Mesendoderm (in vitro differentiated cells): ENCODE measurements at regions not wholly inside any gene's neighbourhood (a gene's known extent, or its start where the extent isn't known, plus 50 kb on each side); places are given as distances from the start of the nearest gene placed in this dataset.
A peak's percentile ranks its signal among the peaks of the same experiment; 100 is the strongest.
"Not testable (repeated sequence)": the region's sequence is repeated elsewhere in the genome, so short reads cannot be mapped to it uniquely, and the experiment has no call there.

Experiments
- DNase-seq: peaks from one replicate; pipeline ENCODE4 v3.0.0; 2013
- H2AK5ac ChIP-seq: 2 replicates; pipeline ENCODE4 v1.6.1; 2013; ENCODE audit warnings: low read length, inconsistent platforms
- H2BK120ac ChIP-seq: 2 replicates; pipeline ENCODE4 v1.6.1; 2013; ENCODE audit warnings: low read depth, mild to moderate bottlenecking, low read length, moderate library complexity, mixed read lengths
- H2BK15ac ChIP-seq: replicated peaks from 2 replicates; pipeline ENCODE4 v1.6.1; 2013; ENCODE audit warnings: low read depth, mild to moderate bottlenecking, moderate library complexity
- H2BK5ac ChIP-seq: 2 replicates; pipeline ENCODE4 v1.6.1; 2013; ENCODE audit warnings: low read length, inconsistent platforms
- H3K18ac ChIP-seq: 2 replicates; pipeline ENCODE4 v1.6.1; 2013; ENCODE audit warnings: mild to moderate bottlenecking, low read length, mixed read lengths
- H3K23ac ChIP-seq: one replicate; pipeline ENCODE4 v1.6.1; 2013; ENCODE audit warnings: low read length
- H3K27ac ChIP-seq: 2 replicates; pipeline ENCODE4 v1.5.1; 2013; ENCODE audit warnings: low read depth, mild to moderate bottlenecking, inconsistent platforms, low read length, moderate library complexity
- H3K27me3 ChIP-seq: 2 replicates; pipeline ENCODE4 v1.6.1; 2013; ENCODE audit warnings: low read length, control low read depth, mild to moderate bottlenecking, inconsistent platforms; ENCODE audit not compliant: insufficient read depth, poor library complexity
- H3K36me3 ChIP-seq: 2 replicates; pipeline ENCODE4 v1.6.1; 2013; ENCODE audit warnings: low read length, inconsistent platforms; ENCODE audit not compliant: control insufficient read depth, insufficient read depth
- H3K4ac ChIP-seq: one replicate; pipeline ENCODE4 v1.6.1; 2013; ENCODE audit warnings: low read depth, mild to moderate bottlenecking, low read length, moderate library complexity
- H3K4me1 ChIP-seq: 2 replicates; pipeline ENCODE4 v1.6.1; 2013; ENCODE audit warnings: low read depth, low read length, inconsistent platforms; ENCODE audit not compliant: control insufficient read depth
- H3K4me2 ChIP-seq: 2 replicates; pipeline ENCODE4 v1.6.1; 2013; ENCODE audit warnings: low read length
- H3K4me3 ChIP-seq: 2 replicates; pipeline ENCODE4 v1.5.1; 2013; ENCODE audit warnings: mild to moderate bottlenecking, low read length
- H3K56ac ChIP-seq: one replicate; pipeline ENCODE4 v1.6.1; 2013; ENCODE audit warnings: low read length
- H3K79me1 ChIP-seq: 2 replicates; pipeline ENCODE4 v1.6.1; 2013; ENCODE audit warnings: low read length, inconsistent platforms
- H3K79me2 ChIP-seq: 2 replicates; pipeline ENCODE4 v1.6.1; 2013; ENCODE audit warnings: mild to moderate bottlenecking, low read length; ENCODE audit not compliant: control insufficient read depth, insufficient read depth
- H3K9ac ChIP-seq: 2 replicates; pipeline ENCODE4 v1.6.1; 2013; ENCODE audit warnings: low read length, inconsistent platforms
- H4K5ac ChIP-seq: one replicate; pipeline ENCODE4 v1.6.1; 2013; ENCODE audit warnings: low read length
- H4K8ac ChIP-seq: one replicate; pipeline ENCODE4 v1.6.1; 2013; ENCODE audit warnings: low read depth, mild to moderate bottlenecking, control low read depth, low read length, moderate library complexity
- WGBS: extraction: QIAGEN DNeasy Blood & Tissue Kit; methylation state at CpG from one replicate; pipeline ENCODE4 v1.1.7; 2013; ENCODE audit warnings: low lambda C conversion rate, missing lambda C conversion rate; ENCODE audit not compliant: insufficient coverage; ENCODE audit errors: extremely low coverage; 5-methylcytosine and 5-hydroxymethylcytosine counted together

- H3K79me1 ChIP-seq, H2BK120ac ChIP-seq, H3K36me3 ChIP-seq, H4K8ac ChIP-seq, H2BK5ac ChIP-seq, H3K4me3 ChIP-seq, H3K4ac ChIP-seq, H3K79me2 ChIP-seq, H3K27ac ChIP-seq, H3K56ac ChIP-seq, H2AK5ac ChIP-seq, H3K18ac ChIP-seq, H3K27me3 ChIP-seq, H3K9ac ChIP-seq, H2BK15ac ChIP-seq, H3K4me1 ChIP-seq, DNase-seq, H4K5ac ChIP-seq, H3K23ac ChIP-seq, H3K4me2 ChIP-seq: not testable (repeated sequence)
- WGBS: no CpG with 5 or more reads among the region's 19 CpGs
Observed at GRCh38 chr3:103531327-103531726, 1096.5 kb downstream of the ZPLD1 start.

- no peaks in the 10 kb centered on the region for H3K79me2 ChIP-seq
- no peak overlapping the region for H3K4me3 ChIP-seq
- no peaks in the 10 kb centered on the region for H3K36me3 ChIP-seq
- no peak for DNase-seq
- H4K8ac ChIP-seq: no peak overlapping the region
- H3K9ac ChIP-seq: no peak overlapping the region
- no peak overlapping the region for H2BK120ac ChIP-seq
- no peak overlapping the region for H3K27ac ChIP-seq
- H2AK5ac ChIP-seq: no peak overlapping the region
- H3K23ac ChIP-seq: no peak overlapping the region
- no peaks in the 10 kb centered on the region for H3K4me1 ChIP-seq
- no peak overlapping the region for H3K4ac ChIP-seq
- no peak overlapping the region for H3K18ac ChIP-seq
- no peak overlapping the region for H2BK15ac ChIP-seq
- H4K5ac ChIP-seq: no peak overlapping the region
- H3K4me2 ChIP-seq: no peak overlapping the region
- no peaks in the 10 kb centered on the region for H3K27me3 ChIP-seq
- WGBS: no CpG with 5 or more reads among the region's 4 CpGs
- no peak overlapping the region for H2BK5ac ChIP-seq
- no peaks in the 10 kb centered on the region for H3K79me1 ChIP-seq
- H3K56ac ChIP-seq: no peak overlapping the region
Observed at GRCh38 chr3:103532986-103533385, 1098.2 kb downstream of the ZPLD1 start.

DNA sequence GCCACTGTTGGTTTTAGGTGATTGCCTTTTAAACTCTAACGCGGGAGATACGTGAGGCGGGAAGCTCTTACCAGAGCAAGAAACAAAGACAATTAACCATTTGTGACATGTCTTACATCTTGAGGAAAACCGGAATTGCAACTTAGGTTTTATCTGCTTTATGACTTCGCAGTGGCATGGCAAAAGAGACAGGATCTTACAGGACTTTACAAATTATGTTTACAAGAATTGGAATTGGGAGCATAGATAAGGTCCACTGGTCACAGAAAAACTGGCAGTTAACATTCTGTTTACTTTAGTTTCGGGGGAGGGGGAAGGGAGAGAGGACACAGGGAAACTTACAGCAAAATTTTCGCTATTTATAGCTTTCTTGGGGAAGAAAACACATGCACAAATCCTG lies 1119.6 kb downstream of the ZPLD1 start:
- no peak overlapping the region for H2BK15ac ChIP-seq
- no peak overlapping the region for H3K23ac ChIP-seq

DNA sequence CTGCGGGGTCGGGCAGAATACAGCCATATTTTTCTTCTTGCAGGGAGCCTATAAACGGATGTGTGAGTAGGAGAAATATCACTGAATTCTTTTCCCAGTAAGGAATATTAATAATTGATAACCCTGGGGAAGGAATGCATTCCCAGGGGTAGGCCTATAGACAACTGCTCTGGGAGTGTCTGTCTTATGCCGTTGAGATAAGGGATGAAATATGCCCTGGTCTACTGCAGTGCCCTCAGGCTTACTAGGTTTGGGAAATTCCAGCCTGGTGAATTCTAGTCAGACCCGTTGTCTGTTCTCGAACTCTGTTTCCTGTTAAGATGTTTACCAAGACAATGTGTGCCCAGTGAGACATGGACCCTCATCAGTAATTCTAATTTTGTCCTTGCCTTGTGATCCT lies 1129.3 kb downstream of the ZPLD1 start:
- not testable (repeated sequence) for H3K4me2 ChIP-seq, H3K27me3 ChIP-seq, H4K5ac ChIP-seq, H3K23ac ChIP-seq, H3K4ac ChIP-seq, H2AK5ac ChIP-seq, H2BK15ac ChIP-seq, H4K8ac ChIP-seq, H3K36me3 ChIP-seq, H3K18ac ChIP-seq, DNase-seq, H3K79me2 ChIP-seq, H3K27ac ChIP-seq, H3K79me1 ChIP-seq, H2BK5ac ChIP-seq, H3K9ac ChIP-seq, H2BK120ac ChIP-seq, H3K56ac ChIP-seq, H3K4me1 ChIP-seq, H3K4me3 ChIP-seq
- no CpG with 5 or more reads among the region's 6 CpGs for WGBS

More for the DNA sequence above, 1119.6 kb downstream of the ZPLD1 start:
- Histone ChIP-seq H4K5ac (no peak overlapping the region), H3K27me3 (no peaks in the 10 kb centered on the region), H3K4me1 (no peaks in the 10 kb centered on the region), H3K4me2 (no peak overlapping the region), H2AK5ac (no peak overlapping the region), H3K27ac (no peak overlapping the region), H4K8ac (no peak overlapping the region), H3K56ac (peak overlapping the region; percentile 2), H2BK5ac (no peak overlapping the region), H3K79me1 (no peaks in the 10 kb centered on the region), H3K4me3 (no peak overlapping the region), H3K9ac (no peak overlapping the region), H3K79me2 (no peaks in the 10 kb centered on the region), H3K18ac (no peak overlapping the region), H3K4ac (no peak overlapping the region), H2BK120ac (no peak overlapping the region), H3K36me3 (no peaks in the 10 kb centered on the region)
- no CpG with 5 or more reads among the region's 8 CpGs for WGBS
- DNase-seq: peak; percentile 47

DNA sequence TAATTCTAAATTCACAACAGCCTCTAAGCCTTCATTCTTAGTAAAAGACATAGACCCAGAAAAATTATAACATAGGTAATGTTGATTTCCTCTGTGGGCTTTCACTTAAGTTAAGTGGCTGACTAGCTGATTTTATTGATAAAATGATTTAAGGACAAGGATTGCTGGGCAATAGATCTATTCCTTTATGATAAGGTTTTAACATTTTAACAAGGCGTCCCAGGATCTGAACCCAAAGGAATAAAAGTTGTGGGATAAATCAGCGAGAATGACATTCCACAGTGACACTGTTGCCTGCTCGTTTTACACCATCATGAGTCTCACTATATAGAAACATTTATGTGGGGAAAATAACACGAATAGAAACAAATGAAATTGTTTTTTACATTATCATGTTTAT lies 1151.0 kb downstream of the ZPLD1 start:
- no peak overlapping the region for H2AK5ac ChIP-seq
- no CpG with 5 or more reads among the region's 4 CpGs for WGBS
- H3K23ac ChIP-seq: no peak overlapping the region
- H4K5ac ChIP-seq: no peak overlapping the region
- no peaks in the 10 kb centered on the region for H3K79me1 ChIP-seq
- H3K27me3 ChIP-seq: no peaks in the 10 kb centered on the region
- H3K4ac ChIP-seq: no peak overlapping the region
- H3K36me3 ChIP-seq: no peaks in the 10 kb centered on the region
- no peak overlapping the region for H3K18ac ChIP-seq
- no peak overlapping the region for H2BK15ac ChIP-seq
- no peak for DNase-seq
- no peak overlapping the region for H3K27ac ChIP-seq
- no peak overlapping the region for H3K56ac ChIP-seq
- H3K79me2 ChIP-seq: no peaks in the 10 kb centered on the region
- H2BK5ac ChIP-seq: no peak overlapping the region
- no peaks in the 10 kb centered on the region for H3K4me1 ChIP-seq
- no peak overlapping the region for H3K4me2 ChIP-seq
- no peak overlapping the region for H4K8ac ChIP-seq
- no peak overlapping the region for H3K4me3 ChIP-seq
- no peak overlapping the region for H3K9ac ChIP-seq
- no peak overlapping the region for H2BK120ac ChIP-seq

GRCh38 chr3:103589770-103590169 lies 1155.0 kb downstream of the ZPLD1 start:
- no peak overlapping the region for H2AK5ac ChIP-seq
- H2BK15ac ChIP-seq: no peak overlapping the region
- no peaks in the 10 kb centered on the region for H3K79me2 ChIP-seq
- WGBS: no CpG with 5 or more reads among the region's 2 CpGs
- no peak overlapping the region for H3K56ac ChIP-seq
- H3K27ac ChIP-seq: no peak overlapping the region
- no peak overlapping the region for H4K5ac ChIP-seq
- no peak overlapping the region for H2BK120ac ChIP-seq
- H3K23ac ChIP-seq: no peak overlapping the region
- H4K8ac ChIP-seq: no peak overlapping the region
- no peaks in the 10 kb centered on the region for H3K79me1 ChIP-seq
- DNase-seq: no peak
- H3K4ac ChIP-seq: no peak overlapping the region
- H3K4me1 ChIP-seq: no peaks in the 10 kb centered on the region
- no peak overlapping the region for H3K4me3 ChIP-seq
- no peak overlapping the region for H3K18ac ChIP-seq
- H3K27me3 ChIP-seq: no peaks in the 10 kb centered on the region
- no peaks in the 10 kb centered on the region for H3K36me3 ChIP-seq
- H3K9ac ChIP-seq: no peak overlapping the region
- no peak overlapping the region for H3K4me2 ChIP-seq
- H2BK5ac ChIP-seq: no peak overlapping the region
